Adrenal gland (tissue), 9 donors: ENCODE measurements at regions not wholly inside any gene's neighbourhood (a gene's known extent, or its start where the extent isn't known, plus 50 kb on each side); places are given as distances from the start of the nearest gene placed in this dataset.

Experiments used
- DNase-seq, 7 donors: peaks; one replicate each; pipeline ENCODE4 v3.0.0-alpha.2; 2019 to 2020
- H3K27ac ChIP-seq, 5 donors: fragments of 200-600 bp; sonication (generic) in 4 of 5; 1 replicate in 3 of 5; 2 replicates in 2 of 5; pipeline versions ENCODE4 v1.5.1 to v1.8.0; 2016 to 2020; ENCODE audit warnings: mild to moderate bottlenecking in 1 of 5
- H3K27me3 ChIP-seq: fragments of 200-600 bp; 2 replicates; pipeline ENCODE4 v1.8.0; 2021
- H3K36me3 ChIP-seq, 2 donors: fragments of 200-600 bp; replicated peaks in 1 of 2; 1 replicate in 1 of 2; 2 replicates in 1 of 2; pipeline versions ENCODE4 v1.5.1 to v1.8.0; 2018 to 2022
- H3K4me1 ChIP-seq, 2 donors: fragments of 200-600 bp; replicated peaks in 1 of 2; 1 replicate in 1 of 2; 2 replicates in 1 of 2; pipeline versions ENCODE4 v1.5.1 to v1.8.0; 2018 to 2021
- H3K4me3 ChIP-seq, 4 donors: fragments of 200-600 bp; sonication (generic) in 3 of 4; one replicate each; pipeline ENCODE4 v1.5.1; 2016 to 2018
- H3K9me3 ChIP-seq, 3 donors: fragments of 200-600 bp; sonication (generic) in 1 of 3; replicated peaks in 1 of 3; 1 replicate in 2 of 3; 2 replicates in 1 of 3; pipeline versions ENCODE4 v1.5.1 to v1.8.0; 2016 to 2021
- POLR2A ChIP-seq, 2 donors: fragments of 450-650 bp; IDR thresholded peaks; one replicate each; pipeline ENCODE4 v1.6.1; 2017; ENCODE audit warnings: antibody characterized with exemption in 2 of 2, mild to moderate bottlenecking in 2 of 2, moderate library complexity in 1 of 2
- whole genome bisulfite sequencing, 4 donors: extraction: QIAGEN DNeasy Blood & Tissue Kit in 2 of 4; methylation state at CpG; one replicate each; pipeline versions ENCODE4 v1.1.5 to v1.1.7; 2013 to 2017; 5-methylcytosine and 5-hydroxymethylcytosine counted together
- intact Hi-C, 2 donors: fragments of 100-400 bp; cut with DNase I; formaldehyde crosslinking; loops; one replicate each; pipeline versions ENCODE4 v1.14.1 to v1.15.0; 2022 to 2023
- TF ChIP-seq, protein P1 (sequence below), 6 experiments: fragments of 450-650 bp in 4 of 6; fragments of 200-600 bp in 2 of 6; sonication (generic) in 1 of 6; IDR thresholded peaks; 1 replicate in 5 of 6; 2 replicates in 1 of 6; pipeline versions ENCODE4 v1.5.1 to v1.8.0; 2016 to 2021; ENCODE audit warnings: antibody characterized with exemption in 6 of 6, mild to moderate bottlenecking in 2 of 6, moderate library complexity in 1 of 6
- donor health status: healthy with polysubstance abuse.
- donor health status: Bipolar disorder and iron deficiency.
- donor health status: DM: yes; HTN: yes; CAD: no.
- donor health status: DM: no; HTN: no; CAD: no.
- donor health status: DM: no; HTN: no; CAD: no.

DNA sequence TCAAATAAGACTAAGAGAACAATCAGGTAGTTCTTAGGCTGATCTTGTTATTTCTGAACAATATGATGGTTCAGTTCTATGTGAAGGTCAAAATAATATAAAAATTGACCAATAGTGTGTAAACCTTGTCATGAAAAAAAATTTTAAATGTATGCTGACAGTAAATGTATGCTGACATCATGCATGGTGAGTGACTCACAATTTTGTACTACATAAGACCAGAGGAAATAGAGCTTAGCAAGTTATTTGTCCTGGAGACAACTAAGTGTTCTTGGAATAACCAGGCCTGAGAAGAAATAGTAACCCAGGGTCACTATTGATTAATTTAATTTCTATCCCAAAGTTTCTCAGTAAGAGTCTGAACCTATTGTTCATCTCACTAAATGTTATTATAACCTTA lies 182.2 kb upstream of the PCDH15 start:
- TF ChIP-seq, protein P1, sequence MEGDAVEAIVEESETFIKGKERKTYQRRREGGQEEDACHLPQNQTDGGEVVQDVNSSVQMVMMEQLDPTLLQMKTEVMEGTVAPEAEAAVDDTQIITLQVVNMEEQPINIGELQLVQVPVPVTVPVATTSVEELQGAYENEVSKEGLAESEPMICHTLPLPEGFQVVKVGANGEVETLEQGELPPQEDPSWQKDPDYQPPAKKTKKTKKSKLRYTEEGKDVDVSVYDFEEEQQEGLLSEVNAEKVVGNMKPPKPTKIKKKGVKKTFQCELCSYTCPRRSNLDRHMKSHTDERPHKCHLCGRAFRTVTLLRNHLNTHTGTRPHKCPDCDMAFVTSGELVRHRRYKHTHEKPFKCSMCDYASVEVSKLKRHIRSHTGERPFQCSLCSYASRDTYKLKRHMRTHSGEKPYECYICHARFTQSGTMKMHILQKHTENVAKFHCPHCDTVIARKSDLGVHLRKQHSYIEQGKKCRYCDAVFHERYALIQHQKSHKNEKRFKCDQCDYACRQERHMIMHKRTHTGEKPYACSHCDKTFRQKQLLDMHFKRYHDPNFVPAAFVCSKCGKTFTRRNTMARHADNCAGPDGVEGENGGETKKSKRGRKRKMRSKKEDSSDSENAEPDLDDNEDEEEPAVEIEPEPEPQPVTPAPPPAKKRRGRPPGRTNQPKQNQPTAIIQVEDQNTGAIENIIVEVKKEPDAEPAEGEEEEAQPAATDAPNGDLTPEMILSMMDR (IDR thresholded peaks at IDR 0.05): no peak
- TF ChIP-seq POLR2A (IDR thresholded peaks at IDR 0.05): no peak
- Histone ChIP-seq H3K4me1 (no peaks in the 10 kb centered on the region), H3K9me3 (no peaks in the 10 kb centered on the region), H3K4me3 (no peak overlapping the region), H3K27ac (no peak overlapping the region), H3K36me3 (no peaks in the 10 kb centered on the region), H3K27me3 (no peaks in the 10 kb centered on the region)
- DNase-seq: no peak
- intact Hi-C loops: no loop called here

DNA sequence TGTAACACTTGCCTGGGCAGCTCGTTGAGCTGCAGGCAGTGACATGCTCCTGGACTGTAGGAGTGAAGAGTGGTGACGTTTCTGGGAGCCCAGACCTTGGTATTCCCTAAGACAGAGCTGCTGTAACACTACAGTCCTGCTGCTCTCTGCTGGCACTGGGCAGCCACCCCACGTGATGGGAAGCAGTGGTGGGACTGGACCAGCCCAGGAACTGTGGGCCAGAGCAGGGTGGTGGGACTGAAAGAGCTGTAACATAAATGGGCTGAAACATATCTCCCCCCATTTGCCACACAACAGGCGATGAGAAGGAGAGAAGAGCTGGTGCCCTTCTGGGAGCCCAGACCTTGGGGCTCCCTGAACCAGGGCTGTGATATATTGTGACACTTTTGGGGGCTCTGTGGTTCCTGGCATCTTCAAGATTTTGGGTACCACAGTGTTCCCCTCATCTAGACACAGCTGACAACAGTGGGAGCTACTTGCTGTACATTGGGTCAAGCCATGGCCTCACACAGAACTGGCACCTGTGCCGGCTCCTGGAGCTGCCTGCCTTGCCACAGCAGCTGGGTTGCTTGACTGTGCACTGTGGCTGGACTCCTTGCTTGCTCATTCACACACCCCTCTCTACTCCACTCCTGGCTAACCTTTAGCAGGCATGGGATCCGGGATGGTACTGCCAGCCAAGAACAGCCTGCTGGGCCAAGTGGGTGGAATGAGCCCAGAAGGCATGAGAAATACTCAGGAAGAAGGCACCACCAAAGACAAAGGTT lies 161.3 kb upstream of the PCDH15 start:
- WGBS, 4 donors: 77 to 84% (median 83%) methylated on average over 4 to 6 of the region's 6 CpGs
- no peak for DNase-seq
- Histone ChIP-seq H3K27me3 (no peaks in the 10 kb centered on the region), H3K9me3 (peaks cover 0 to 5% (median 0%) of the 10 kb centered on the region in 3 donors), H3K27ac (no peak overlapping the region), H3K4me3 (no peak overlapping the region), H3K36me3 (no peaks in the 10 kb centered on the region), H3K4me1 (no peaks in the 10 kb centered on the region)
- intact Hi-C loops: no loop called here
- no peak for TF ChIP-seq POLR2A (IDR thresholded peaks at IDR 0.05)
- TF ChIP-seq, protein P1 (IDR thresholded peaks at IDR 0.05): no peak

DNA sequence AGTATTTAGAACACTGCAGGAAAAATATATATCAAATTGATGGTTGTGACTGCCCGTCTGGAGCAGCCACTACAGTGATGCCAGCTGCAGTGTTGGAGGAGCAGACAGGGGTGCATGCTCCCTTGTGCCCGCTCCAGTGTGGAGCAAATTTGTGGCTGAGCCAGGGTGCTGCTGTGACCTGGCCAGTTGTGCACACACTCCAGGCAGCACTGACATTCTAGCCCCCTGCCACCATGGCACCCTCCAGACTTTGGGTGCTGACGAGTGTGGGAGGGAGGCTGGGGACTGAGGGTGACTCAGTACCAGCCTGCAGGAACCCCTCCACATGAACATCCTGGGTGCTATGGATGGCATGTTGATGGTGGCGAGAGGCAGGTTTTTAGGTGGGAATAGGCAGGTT lies 160.0 kb upstream of the PCDH15 start:
- Histone ChIP-seq H3K9me3 (peaks cover 0 to 5% (median 0%) of the 10 kb centered on the region in 3 donors), H3K4me3 (no peak overlapping the region), H3K27me3 (no peaks in the 10 kb centered on the region), H3K27ac (no peak overlapping the region), H3K36me3 (no peaks in the 10 kb centered on the region), H3K4me1 (no peaks in the 10 kb centered on the region)
- 89 to 98% (median 92%) methylated on average over 3 to 4 of the region's 4 CpGs for WGBS, 4 donors
- TF ChIP-seq, protein P1 (IDR thresholded peaks at IDR 0.05): no peak
- TF ChIP-seq POLR2A (IDR thresholded peaks at IDR 0.05): no peak
- DNase-seq: no peak
- intact Hi-C loops: no loop called here

DNA sequence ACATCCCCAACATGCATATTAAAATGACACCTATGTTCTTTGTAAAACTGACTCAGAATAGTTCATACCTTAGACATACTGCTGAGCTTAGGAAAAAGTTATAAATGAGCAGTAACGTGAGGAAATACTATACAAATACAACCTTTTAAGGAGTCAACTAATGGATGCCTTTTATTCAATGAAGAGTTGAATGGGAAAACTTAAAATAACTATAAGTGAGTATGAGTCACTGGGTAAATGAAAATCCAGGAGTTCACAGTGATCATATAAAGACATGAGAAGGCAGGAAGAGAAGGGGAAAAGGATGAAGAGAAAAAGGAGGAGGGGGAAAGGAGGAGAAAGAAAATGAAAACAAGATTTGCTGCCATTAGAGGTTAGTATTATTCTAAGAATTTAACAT lies 157.8 kb upstream of the PCDH15 start:
- intact Hi-C loops: no loop called here
- no peaks in the 10 kb centered on the region for H3K27me3 ChIP-seq
- H3K4me3 ChIP-seq: no peak overlapping the region
- TF ChIP-seq POLR2A (IDR thresholded peaks at IDR 0.05): no peak
- TF ChIP-seq, protein P1 (IDR thresholded peaks at IDR 0.05): no peak
- H3K4me1 ChIP-seq: no peaks in the 10 kb centered on the region
- 66 to 79% (median 71%) methylated on average over 1 of the region's 1 CpG for WGBS, 4 donors
- DNase-seq: no peak
- peaks cover 0 to 5% (median 0%) of the 10 kb centered on the region in 3 donors for H3K9me3 ChIP-seq
- H3K36me3 ChIP-seq: no peaks in the 10 kb centered on the region
- no peak overlapping the region for H3K27ac ChIP-seq
